NCI-H1417 (cell line): ENCODE measurements at regions not wholly inside any gene's neighbourhood (a gene's known extent, or its start where the extent isn't known, plus 50 kb on each side); places are given as distances from the start of the nearest gene placed in this dataset.

Source experiments
- DNase-seq, 3 experiments: peaks; one replicate each; lab custom pipeline; 2025; lab: John Stamatoyannopoulos, UW

DNA sequence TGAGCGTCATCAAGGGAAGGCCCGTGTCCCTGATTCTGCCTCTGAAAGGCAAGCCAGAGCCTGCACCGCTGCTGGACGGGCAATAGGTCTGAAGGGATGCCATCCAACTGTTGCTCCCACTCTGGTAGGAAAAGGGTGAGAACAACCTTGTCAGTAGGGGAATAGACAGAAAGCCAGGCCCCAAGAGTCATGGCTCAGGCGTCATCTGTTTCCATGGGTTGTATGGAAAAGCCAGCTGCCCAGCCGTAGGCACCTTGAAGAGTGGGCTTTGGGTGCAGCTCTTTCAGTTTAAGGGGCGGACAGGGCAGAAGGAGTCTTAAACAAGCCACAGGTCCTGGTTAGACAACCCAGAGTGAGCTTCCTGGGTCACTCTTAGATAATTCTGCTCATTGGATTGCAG lies 66.5 kb downstream of the RNF6 start:
- DNase-seq, result no peak

DNA sequence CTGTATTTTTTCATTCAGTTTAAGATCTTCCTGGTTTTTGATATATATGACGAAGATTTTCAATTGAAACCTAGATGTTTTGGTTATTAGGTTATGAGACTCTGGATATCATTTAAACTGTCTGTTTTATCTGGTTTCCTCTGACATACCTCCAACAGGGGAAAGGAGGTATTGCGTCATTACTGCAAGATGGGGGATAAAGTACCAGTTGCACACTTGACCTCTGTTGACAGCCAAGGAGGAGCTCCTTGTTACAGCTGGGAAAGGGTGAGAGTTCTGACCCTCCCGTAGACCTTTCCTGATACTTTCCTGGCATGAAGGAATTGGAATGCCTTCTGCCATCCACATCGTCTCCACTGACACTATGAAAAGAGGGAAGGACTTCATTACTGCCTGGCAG lies 82.0 kb upstream of the SHISA2 start:
- no peak for DNase-seq

DNA sequence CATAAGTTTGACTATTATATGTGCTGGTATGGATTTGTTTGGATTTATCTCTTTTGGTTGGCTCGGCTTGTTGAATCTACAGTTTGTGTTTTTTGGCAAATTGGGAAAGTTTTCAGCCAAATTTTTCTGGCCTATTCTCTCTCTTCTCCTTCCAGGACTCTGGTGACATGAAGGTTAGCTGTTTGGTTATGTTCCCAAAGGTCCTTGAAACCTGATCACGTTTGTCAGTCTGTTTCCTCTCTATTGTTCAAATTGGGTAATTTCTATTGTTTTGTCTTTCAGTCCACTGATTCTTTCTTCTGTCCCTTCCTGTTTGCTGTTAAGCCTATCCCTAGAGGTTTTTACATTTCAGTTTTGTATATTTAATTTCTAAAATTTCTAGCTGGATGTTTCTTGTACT lies 81.5 kb upstream of the SHISA2 start:
- no peak for DNase-seq

DNA sequence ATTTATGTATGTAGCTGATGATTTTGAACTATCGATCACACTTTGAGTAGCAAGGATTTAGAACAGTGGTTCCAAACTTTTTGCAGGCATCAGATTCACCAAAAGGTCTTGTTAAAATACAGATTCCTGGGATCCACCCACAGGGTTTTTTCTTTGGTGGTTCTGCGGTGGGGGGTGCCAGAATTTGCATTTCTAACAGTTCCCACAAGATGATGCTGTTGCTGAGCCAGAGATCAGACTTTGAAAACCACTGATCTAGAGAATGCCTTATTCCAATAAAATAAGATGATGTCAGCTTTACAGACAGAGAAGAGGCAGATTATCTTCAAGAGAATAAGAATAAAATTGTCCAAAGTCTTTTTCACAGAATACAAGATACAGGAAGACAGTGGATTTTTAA lies 80.9 kb upstream of the SHISA2 start:
- DNase-seq, result peak in 1 of 3 experiments; percentile 3

DNA sequence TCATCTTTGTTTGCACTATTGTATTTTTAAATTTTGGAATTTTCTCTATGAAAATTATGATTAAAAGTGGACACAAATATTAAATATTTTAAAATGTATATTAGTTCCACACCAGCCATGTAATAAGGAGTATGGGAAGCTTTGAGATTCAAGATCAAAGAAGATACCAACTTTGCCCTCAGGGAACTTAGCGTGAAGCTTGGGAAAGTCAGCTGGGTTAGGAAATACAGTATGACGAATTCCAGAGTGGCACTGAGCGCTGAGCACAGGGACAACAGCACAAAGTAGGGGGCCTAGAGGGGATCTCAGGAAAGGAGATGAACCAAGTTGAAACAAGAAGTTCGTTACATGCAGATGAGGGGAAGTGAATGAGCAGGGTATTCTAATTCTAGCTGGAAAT lies 76.9 kb upstream of the SHISA2 start:
- DNase-seq, result no peak

DNA sequence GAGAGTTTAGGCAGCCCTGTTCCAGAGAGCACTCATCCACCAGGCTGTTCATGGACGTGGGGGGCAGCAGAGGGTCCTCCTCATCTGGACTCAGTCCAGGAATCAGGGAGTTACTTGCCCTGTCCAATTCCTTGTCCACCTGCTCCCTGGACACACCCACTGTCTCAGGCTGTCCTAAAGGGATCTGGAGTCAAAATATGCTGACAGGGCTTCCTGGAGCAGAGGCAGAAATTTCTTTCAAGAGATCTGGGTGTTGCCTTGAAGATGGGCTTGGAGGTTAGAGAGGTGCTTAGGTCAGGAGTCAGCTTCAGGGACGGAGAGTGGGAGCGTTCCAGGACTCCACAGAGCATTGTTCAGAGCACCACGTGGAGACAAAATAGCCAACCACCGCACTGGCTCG lies 65.8 kb upstream of the SHISA2 start:
- no peak for DNase-seq

DNA sequence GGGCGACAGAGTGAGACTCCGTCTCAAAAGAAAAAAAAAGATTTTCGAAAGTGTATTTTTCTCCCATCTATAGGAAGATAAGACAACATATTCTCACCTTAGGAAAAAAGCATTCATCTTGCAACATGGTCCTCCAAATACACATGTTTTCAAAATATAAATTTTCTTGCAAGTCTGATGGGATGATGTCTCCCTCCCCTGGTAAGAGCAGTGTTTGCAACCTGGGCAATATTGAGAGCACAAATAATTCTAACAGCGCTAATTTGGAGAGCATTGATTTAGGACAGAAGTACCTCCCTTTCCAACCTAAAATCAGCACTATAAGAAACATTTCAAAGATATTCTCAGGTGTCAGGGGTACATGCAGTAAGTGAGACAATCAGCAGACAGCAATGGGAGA lies 61.0 kb upstream of the SHISA2 start:
- peak in 1 of 3 experiments; percentile 2 for DNase-seq

DNA sequence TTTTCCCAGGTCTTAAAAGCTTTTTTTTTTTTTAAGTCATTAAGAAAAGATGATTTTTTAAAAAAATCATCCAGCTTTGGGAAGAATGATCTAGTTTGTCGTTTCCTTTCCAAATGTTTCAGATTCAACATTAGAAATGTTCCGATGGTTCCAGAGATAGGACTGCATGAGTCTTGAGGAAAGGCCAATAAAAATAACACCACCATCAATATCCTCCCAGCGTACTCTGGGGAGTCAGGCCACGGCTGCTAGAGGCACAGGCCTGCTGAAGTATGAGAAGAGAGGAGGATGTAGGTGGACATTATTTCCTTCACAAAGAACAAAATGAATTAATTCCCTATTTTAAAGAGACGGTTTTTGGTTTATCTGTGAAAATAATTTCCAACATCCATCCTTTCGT lies 60.0 kb upstream of the SHISA2 start:
- no peak for DNase-seq
